Skeletal muscle satellite cell (primary cell): ENCODE measurements at regions not wholly inside any gene's neighbourhood (a gene's known extent, or its start where the extent isn't known, plus 50 kb on each side); places are given as distances from the start of the nearest gene placed in this dataset.
"Not testable (repeated sequence)": the region's sequence is repeated elsewhere in the genome, so short reads cannot be mapped to it uniquely, and the experiment has no call there.

Experiments used
- H3K27me3 ChIP-seq: 2 replicates; pipeline ENCODE4 v1.7.0; 2013; ENCODE audit warnings: low read length; ENCODE audit not compliant: control insufficient read depth, insufficient read depth
- H3K36me3 ChIP-seq: 2 replicates; pipeline ENCODE4 v1.7.0; 2013; ENCODE audit warnings: mild to moderate bottlenecking, control low read depth, low read length; ENCODE audit not compliant: insufficient read depth
- H3K4me1 ChIP-seq: 2 replicates; pipeline ENCODE4 v1.7.0; 2013; ENCODE audit warnings: low read length; ENCODE audit not compliant: control insufficient read depth, insufficient read depth
- H3K4me2 ChIP-seq: 2 replicates; pipeline ENCODE4 v1.7.0; 2013; ENCODE audit warnings: mild to moderate bottlenecking, low read length
- H3K4me3 ChIP-seq: 2 replicates; pipeline ENCODE4 v1.7.0; 2013; ENCODE audit warnings: low read length
- H3K9ac ChIP-seq: 2 replicates; pipeline ENCODE4 v1.7.0; 2013; ENCODE audit warnings: mild to moderate bottlenecking, low read depth, low read length, moderate library complexity
- H3K9me3 ChIP-seq: replicated peaks from 2 replicates; pipeline ENCODE4 v1.7.0; 2013; ENCODE audit warnings: mild to moderate bottlenecking, control low read depth, low read length

DNA sequence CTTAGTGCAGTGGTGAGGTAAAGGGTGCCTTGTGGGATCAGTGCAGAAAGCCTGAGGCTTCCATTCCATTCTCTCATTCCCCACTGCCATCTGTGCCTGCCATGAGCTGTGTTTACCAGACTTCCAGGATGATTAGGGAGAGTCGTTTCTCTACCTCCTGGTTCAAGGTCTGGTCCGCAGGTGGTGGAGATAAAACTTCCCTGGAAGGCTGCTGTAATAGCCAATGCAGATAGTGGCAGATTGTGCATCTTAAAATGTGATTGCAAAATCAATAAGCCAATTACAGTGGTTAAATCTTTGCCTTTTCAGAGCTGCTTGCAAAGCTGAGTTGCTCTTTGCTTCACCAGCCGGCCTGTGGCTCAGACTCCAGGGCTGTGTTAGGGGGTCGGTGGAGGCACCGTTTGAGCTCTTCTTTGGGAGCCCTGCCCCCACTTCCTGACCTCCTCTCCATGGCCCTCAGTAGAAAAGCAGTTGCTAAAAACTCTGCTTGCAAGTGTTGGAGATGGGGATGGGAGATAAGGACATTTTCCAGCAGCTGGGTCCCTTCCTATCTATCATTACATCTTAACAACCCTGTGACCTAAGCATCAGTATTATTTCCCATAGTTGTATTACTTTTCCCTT is 95.2 kb upstream of the HS6ST1 start:
- H3K9me3 ChIP-seq: no peaks in the 10 kb centered on the region
- H3K4me2 ChIP-seq: no peak overlapping the region
- H3K9ac ChIP-seq: no peak overlapping the region
- H3K36me3 ChIP-seq: no peaks in the 10 kb centered on the region
- no peak overlapping the region for H3K4me3 ChIP-seq
- H3K27me3 ChIP-seq: no peaks in the 10 kb centered on the region
- no peaks in the 10 kb centered on the region for H3K4me1 ChIP-seq

DNA sequence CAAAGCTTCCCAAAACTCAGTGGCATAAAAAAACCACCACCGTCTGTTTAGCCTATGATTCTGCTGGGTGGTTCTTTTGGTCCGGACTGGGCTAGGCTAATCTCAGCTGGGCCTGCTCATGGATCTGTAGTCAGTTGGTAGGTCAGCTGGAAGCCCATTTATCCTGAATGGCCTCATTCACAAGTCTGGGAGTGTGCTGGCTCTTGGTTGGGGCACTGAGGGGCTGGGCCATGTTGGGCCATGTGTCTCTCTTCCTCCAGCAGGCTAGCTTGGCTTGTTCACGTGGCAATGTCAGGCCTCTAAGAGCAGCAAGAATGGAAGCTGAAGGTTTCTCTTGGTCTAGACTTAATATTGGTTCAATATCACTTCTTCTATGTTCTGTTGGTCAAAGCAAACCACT is 95.7 kb upstream of the HS6ST1 start:
- H3K4me2 ChIP-seq: no peak overlapping the region
- no peaks in the 10 kb centered on the region for H3K9me3 ChIP-seq
- no peaks in the 10 kb centered on the region for H3K36me3 ChIP-seq
- no peak overlapping the region for H3K4me3 ChIP-seq
- no peak overlapping the region for H3K9ac ChIP-seq
- no peaks in the 10 kb centered on the region for H3K4me1 ChIP-seq
- no peaks in the 10 kb centered on the region for H3K27me3 ChIP-seq

DNA sequence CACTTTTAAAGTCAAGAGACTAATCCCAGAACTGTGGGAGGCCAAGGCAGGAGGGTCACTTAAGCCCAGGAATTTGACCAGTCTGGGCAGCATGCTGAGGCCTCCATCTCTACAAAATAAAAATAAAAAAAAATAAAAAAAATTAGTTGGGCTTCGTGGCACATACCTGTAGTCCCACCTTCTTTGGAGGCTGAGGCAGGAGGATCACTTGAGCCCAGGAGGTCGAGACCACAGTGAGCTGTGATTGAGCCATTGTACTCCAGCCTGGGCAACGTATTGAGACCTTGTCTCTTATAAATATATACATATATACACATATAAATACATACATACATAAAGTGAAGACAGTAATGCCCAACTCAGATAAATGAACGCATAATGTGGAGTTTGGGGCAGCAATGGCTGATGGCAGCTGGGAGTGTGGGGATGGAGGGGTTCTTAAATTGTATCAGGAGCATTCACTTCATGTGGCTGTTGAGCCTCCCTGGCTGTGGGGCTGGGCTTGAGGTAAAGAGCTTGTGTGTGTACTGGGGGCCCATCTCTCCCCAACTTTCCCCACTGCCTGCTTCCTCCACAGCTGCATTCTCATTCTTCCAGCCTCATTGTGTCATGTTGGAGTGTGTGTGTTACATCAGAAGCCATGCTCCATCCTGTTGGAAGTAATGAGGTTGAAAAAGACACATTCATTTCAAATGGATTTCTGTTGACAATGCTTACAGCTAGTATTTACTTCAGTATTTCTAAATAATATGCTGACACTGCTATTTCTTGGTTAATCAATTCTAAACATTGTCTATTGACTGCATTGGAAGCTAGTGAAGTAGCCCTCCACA is 96.5 kb upstream of the HS6ST1 start:
- no peak overlapping the region for H3K9ac ChIP-seq
- no peak overlapping the region for H3K4me2 ChIP-seq
- no peaks in the 10 kb centered on the region for H3K9me3 ChIP-seq
- H3K36me3 ChIP-seq: no peaks in the 10 kb centered on the region
- H3K4me3 ChIP-seq: no peak overlapping the region
- H3K27me3 ChIP-seq: no peaks in the 10 kb centered on the region
- no peaks in the 10 kb centered on the region for H3K4me1 ChIP-seq

DNA sequence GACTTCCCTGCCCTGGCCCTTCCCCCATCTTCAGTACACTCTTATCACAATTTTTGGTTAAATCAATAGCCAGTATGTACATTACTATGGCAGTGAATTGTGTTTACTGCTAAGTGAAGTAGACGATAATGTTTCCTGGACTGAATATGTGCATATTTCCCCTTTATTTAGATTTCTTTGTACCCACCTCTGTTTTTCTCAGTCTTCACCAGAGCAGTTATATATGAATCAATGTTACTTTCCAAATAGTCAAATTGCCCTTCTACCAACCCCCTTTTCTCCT is 97.1 kb upstream of the HS6ST1 start:
- Histone ChIP-seq H3K4me3 (no peak overlapping the region), H3K9me3 (no peaks in the 10 kb centered on the region), H3K4me1 (no peaks in the 10 kb centered on the region), H3K9ac (no peak overlapping the region), H3K27me3 (no peaks in the 10 kb centered on the region), H3K36me3 (no peaks in the 10 kb centered on the region), H3K4me2 (no peak overlapping the region)

DNA sequence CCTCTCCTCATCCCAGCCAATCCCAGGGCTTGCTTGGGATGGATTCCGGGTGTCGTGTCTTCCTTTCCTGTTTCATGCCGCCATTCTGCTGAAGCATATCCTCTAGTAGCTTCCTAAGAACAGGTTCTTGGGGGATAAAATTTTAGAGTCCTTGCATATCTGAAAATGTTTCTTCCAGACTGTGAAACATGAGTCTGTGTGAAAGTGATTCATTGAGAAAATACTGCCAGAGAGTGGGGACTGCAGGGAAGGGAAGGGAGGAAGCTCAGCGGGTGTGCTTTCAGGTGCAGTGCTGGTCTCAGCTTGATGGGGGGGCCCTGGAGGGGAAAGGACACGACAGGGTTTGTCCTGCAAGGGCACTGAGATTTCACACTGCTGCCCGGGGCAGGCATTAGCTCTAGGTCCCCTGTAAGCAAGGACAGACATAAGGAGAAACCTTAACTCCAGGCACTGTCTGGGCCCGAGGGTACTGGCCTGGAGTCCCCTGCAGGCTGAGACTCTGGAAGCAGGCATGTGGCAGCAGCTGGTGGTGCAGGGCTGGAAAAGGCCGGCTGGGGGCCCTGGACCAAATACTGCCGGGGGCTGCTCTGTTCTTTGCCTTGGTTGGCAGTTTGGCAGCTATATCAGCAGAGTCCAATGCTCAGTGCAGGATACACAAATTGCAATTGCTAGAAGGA is 97.6 kb upstream of the HS6ST1 start:
- H3K9ac ChIP-seq: no peak overlapping the region
- no peaks in the 10 kb centered on the region for H3K4me1 ChIP-seq
- no peaks in the 10 kb centered on the region for H3K27me3 ChIP-seq
- H3K4me3 ChIP-seq: no peak overlapping the region
- no peak overlapping the region for H3K4me2 ChIP-seq
- no peaks in the 10 kb centered on the region for H3K9me3 ChIP-seq
- no peaks in the 10 kb centered on the region for H3K36me3 ChIP-seq

DNA sequence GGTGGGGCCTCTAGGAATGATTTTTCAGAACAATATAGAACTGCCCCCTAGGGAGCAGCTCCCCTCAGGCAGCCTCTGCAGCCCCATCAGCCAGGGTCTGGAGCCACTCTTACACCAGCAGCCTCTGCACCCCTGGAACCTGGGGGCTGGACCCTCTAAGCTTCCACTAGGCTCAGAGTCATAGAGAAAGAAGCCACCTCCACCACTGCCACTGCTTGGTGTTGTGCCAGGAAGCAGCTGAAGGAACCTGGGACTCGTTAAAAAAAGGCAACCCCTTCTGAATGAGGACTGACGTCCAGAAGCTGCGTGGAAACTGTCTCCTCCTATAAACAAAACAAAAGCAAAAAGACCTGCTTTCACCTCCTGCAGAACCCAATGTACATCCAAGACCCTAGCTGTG is 98.1 kb upstream of the HS6ST1 start:
- Histone ChIP-seq H3K36me3 (no peaks in the 10 kb centered on the region), H3K27me3 (no peaks in the 10 kb centered on the region), H3K4me3 (no peak overlapping the region), H3K9ac (no peak overlapping the region), H3K4me2 (no peak overlapping the region), H3K4me1 (no peaks in the 10 kb centered on the region), H3K9me3 (no peaks in the 10 kb centered on the region)

DNA sequence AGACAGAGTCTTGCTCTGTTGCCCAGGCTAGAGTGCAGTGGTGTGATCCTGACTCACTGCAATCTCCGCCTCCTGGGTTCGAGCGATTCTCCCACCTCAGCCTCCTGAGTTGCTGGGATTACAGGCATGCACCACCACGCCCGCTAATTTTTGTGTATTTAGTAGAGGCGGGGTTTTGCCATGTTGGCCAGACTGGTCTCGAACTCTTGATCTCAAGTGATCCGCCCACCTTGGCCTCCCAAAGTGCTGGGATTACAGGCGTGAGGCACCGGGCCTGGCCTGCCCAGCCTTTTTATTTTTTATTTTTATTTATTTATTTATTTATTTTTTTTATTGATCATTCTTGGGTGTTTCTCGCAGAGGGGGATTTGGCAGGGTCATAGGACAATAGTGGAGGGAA is 98.6 kb upstream of the HS6ST1 start:
- not testable (repeated sequence) for H3K4me3 ChIP-seq, H3K9me3 ChIP-seq, H3K9ac ChIP-seq, H3K4me1 ChIP-seq, H3K36me3 ChIP-seq, H3K27me3 ChIP-seq, H3K4me2 ChIP-seq

DNA sequence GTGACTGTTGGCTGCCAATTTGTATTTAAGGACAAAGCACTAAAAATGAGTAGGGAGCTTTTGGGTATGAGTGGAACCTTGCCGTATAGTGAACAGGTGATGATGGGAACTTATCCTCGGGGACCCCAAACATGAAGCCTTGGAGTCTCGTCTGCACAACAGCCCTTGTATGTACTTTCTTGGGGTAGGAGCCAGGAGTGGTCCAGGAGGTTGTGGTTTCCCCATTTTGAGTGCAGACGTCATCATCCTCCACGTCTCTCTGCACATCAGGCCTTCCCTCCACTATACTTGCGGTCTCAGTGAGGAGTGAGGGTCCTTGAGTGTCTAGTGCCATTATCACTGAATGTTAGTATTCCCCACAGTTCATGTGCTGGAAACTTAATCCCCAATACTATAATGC is 101.5 kb upstream of the HS6ST1 start:
- Histone ChIP-seq H3K9ac (no peak overlapping the region), H3K4me1 (no peaks in the 10 kb centered on the region), H3K36me3 (no peaks in the 10 kb centered on the region), H3K27me3 (no peaks in the 10 kb centered on the region), H3K4me2 (no peak overlapping the region), H3K9me3 (no peaks in the 10 kb centered on the region), H3K4me3 (no peak overlapping the region)

DNA sequence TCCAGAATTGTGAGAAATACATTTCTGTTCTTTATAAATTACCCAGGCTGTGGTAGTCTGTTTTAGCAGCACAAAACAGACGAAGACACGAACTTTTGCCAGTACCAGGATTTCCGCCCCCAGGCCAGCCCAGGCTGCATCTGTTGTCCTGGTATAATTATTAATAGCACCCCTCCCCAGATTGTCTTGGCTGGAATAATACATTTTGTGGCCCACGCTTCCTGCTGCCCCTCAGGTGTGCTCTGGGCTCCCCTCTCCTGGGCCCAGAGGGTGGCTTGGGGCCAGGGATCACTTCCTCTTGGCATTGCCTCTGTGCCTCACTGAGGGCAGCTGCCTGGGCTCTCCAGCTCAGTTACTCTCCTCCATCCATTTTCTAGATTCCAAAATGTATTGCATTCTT is 102.1 kb upstream of the HS6ST1 start:
- Histone ChIP-seq H3K4me3 (no peak overlapping the region), H3K9ac (no peak overlapping the region), H3K4me2 (no peak overlapping the region), H3K9me3 (no peaks in the 10 kb centered on the region), H3K27me3 (no peaks in the 10 kb centered on the region), H3K4me1 (no peaks in the 10 kb centered on the region), H3K36me3 (no peaks in the 10 kb centered on the region)

DNA sequence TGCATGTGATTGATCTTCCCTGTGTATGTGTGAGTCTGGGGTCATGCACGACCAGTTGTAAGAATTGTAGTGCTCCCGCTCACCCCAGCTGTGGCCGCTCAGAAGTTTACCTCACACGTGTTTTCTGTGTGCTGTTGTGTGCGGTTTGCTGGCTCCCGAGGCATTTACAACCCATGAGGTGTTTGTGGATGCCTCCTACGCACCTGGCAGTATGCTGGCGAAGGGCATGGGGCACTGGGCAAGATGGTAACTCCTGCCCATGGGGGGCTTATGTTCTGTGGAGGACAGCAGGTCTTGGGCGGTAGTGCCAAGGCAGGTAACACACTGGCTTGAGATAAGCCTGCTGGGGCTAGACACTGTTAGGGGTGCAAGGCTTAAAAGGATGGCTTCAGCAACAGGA is 102.6 kb upstream of the HS6ST1 start:
- no peaks in the 10 kb centered on the region for H3K36me3 ChIP-seq
- H3K9ac ChIP-seq: no peak overlapping the region
- H3K9me3 ChIP-seq: no peaks in the 10 kb centered on the region

DNA sequence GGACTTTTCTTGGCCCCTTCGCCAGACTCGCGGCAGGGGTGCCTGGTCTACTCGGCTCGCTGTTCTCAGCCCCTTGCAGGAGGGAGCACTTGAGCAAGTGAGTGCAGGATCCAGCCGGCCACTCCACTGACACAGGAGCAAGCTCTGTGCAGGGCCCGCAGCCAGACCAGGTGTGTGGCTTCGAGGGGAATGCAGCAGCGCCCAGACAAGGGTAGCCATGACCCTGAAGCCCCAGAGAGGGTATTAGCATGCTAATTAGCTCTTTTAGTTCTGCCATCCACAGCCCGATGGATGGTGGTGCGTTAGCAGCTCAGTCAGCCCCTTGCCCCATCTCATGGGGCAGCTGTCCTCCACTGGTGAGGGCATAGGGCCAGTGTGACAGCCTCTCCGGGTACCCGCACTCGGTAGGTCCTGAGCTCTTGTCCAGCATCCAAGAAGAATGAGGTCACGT is 103.2 kb upstream of the HS6ST1 start:
- Histone ChIP-seq H3K4me3 (no peak overlapping the region), H3K9me3 (no peaks in the 10 kb centered on the region), H3K4me1 (no peaks in the 10 kb centered on the region), H3K36me3 (no peaks in the 10 kb centered on the region), H3K4me2 (no peak overlapping the region), H3K27me3 (no peaks in the 10 kb centered on the region), H3K9ac (no peak overlapping the region)

More for the DNA sequence above, 102.6 kb upstream of the HS6ST1 start:
- H3K4me3 ChIP-seq: no peak overlapping the region
- no peaks in the 10 kb centered on the region for H3K27me3 ChIP-seq
- H3K4me1 ChIP-seq: no peaks in the 10 kb centered on the region
- no peak overlapping the region for H3K4me2 ChIP-seq

DNA sequence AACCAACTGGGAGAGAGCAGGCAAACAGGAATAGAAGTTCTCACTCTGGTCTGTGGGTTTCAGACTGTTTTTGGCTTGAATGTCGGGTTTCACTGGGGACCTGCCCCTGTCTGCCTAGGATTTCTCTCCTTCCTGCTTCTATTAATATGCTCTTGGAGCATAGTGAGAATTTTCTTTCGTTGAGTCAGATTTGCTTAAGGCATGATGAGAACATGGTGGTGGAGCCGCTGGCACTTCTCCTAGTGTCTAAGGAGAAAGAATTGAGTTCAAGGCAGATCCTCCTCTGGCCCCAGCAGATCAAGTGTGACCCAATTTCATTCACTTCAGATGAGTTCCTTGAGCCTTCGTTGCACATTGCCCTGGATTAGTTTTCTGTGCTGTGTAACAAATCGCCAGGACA is 103.9 kb upstream of the HS6ST1 start:
- H3K4me2 ChIP-seq: no peak overlapping the region
- H3K36me3 ChIP-seq: no peaks in the 10 kb centered on the region
- H3K4me1 ChIP-seq: no peaks in the 10 kb centered on the region
- H3K27me3 ChIP-seq: no peaks in the 10 kb centered on the region
- no peak overlapping the region for H3K4me3 ChIP-seq
- H3K9me3 ChIP-seq: no peaks in the 10 kb centered on the region
- no peak overlapping the region for H3K9ac ChIP-seq
